GM12878 (cell line): ENCODE measurements at regions not wholly inside any gene's neighbourhood (a gene's known extent, or its start where the extent isn't known, plus 50 kb on each side); places are given as distances from the start of the nearest gene placed in this dataset.

Experiments used
- CHD1 ChIP-seq: IDR thresholded peaks from 2 replicates; pipeline ENCODE4 v1.6.1; 2012; ENCODE audit warnings: low read depth, low read length, improper control_type of control experiment
- EED ChIP-seq: sonication (generic); IDR thresholded peaks from 2 replicates; pipeline ENCODE4 v1.6.1; 2016; ENCODE audit warnings: antibody characterized with exemption, low read depth
- GABPA ChIP-seq: IDR thresholded peaks from 2 replicates; pipeline ENCODE4 v1.6.1; 2014; ENCODE audit warnings: antibody characterized with exemption, low read depth, mild to moderate bottlenecking, inconsistent platforms
- LARP7 ChIP-seq: fragments of 450-650 bp; IDR thresholded peaks from 2 replicates; pipeline ENCODE4 v1.6.1; 2017; ENCODE audit warnings: mild to moderate bottlenecking
- MXI1 ChIP-seq: fragments of 150-350 bp; IDR thresholded peaks from 2 replicates; pipeline ENCODE4 v1.6.1; 2011; ENCODE audit warnings: low read depth, mild to moderate bottlenecking, inconsistent platforms, low read length, improper control_type of control experiment
- SIX5 ChIP-seq: IDR thresholded peaks from 2 replicates; pipeline ENCODE4 v1.6.1; 2011; ENCODE audit warnings: mild to moderate bottlenecking, low read depth, low read length, moderate library complexity; ENCODE audit not compliant: severe bottlenecking
- ZNF687 ChIP-seq: fragments of 450-650 bp; IDR thresholded peaks from 2 replicates; pipeline ENCODE4 v1.6.1; 2017; ENCODE audit warnings: mild to moderate bottlenecking, moderate library complexity
- TF ChIP-seq, protein P1 (sequence below): fragments of 450-650 bp; IDR thresholded peaks from 2 replicates; pipeline ENCODE4 v1.6.1; 2018; ENCODE audit warnings: mild to moderate bottlenecking, low read depth, moderate library complexity; ENCODE audit not compliant: partially characterized antibody
- TF ChIP-seq, protein P2 (sequence below): fragments of 450-650 bp; IDR thresholded peaks from 2 replicates; pipeline ENCODE4 v1.6.1; 2016; ENCODE audit warnings: mild to moderate bottlenecking, moderate library complexity, borderline replicate concordance
- TF ChIP-seq, protein P3 (sequence below): fragments of 450-650 bp; IDR thresholded peaks from 2 replicates; pipeline ENCODE4 v1.6.1; 2016; ENCODE audit warnings: mild to moderate bottlenecking

DNA sequence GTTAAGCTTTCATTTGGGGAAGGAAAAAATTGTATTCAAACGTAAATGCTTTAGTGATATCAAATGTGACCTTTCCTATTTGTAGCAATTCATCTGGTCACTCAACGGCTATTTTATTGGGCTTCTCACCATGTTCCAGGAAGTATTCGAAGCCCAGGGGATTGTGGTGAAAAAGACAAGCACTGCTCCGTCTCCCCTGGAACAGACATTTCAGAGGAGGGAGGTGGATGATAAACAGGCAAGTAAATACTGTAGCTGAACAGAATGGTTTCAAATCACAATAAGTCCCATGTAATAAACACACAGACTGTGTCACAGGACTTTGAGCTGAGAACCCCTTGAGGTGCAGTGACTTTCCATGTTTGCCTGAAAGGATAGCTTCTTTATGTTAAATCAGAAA, 464.7 kb upstream of the HNRNPA3 start (continued):
- TF ChIP-seq GABPA: no peak
- no peak for TF ChIP-seq CHD1
- TF ChIP-seq SIX5: no peak
- TF ChIP-seq, protein P1, sequence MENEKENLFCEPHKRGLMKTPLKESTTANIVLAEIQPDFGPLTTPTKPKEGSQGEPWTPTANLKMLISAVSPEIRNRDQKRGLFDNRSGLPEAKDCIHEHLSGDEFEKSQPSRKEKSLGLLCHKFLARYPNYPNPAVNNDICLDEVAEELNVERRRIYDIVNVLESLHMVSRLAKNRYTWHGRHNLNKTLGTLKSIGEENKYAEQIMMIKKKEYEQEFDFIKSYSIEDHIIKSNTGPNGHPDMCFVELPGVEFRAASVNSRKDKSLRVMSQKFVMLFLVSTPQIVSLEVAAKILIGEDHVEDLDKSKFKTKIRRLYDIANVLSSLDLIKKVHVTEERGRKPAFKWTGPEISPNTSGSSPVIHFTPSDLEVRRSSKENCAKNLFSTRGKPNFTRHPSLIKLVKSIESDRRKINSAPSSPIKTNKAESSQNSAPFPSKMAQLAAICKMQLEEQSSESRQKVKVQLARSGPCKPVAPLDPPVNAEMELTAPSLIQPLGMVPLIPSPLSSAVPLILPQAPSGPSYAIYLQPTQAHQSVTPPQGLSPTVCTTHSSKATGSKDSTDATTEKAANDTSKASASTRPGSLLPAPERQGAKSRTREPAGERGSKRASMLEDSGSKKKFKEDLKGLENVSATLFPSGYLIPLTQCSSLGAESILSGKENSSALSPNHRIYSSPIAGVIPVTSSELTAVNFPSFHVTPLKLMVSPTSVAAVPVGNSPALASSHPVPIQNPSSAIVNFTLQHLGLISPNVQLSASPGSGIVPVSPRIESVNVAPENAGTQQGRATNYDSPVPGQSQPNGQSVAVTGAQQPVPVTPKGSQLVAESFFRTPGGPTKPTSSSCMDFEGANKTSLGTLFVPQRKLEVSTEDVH: no peak
- TF ChIP-seq, protein P2, sequence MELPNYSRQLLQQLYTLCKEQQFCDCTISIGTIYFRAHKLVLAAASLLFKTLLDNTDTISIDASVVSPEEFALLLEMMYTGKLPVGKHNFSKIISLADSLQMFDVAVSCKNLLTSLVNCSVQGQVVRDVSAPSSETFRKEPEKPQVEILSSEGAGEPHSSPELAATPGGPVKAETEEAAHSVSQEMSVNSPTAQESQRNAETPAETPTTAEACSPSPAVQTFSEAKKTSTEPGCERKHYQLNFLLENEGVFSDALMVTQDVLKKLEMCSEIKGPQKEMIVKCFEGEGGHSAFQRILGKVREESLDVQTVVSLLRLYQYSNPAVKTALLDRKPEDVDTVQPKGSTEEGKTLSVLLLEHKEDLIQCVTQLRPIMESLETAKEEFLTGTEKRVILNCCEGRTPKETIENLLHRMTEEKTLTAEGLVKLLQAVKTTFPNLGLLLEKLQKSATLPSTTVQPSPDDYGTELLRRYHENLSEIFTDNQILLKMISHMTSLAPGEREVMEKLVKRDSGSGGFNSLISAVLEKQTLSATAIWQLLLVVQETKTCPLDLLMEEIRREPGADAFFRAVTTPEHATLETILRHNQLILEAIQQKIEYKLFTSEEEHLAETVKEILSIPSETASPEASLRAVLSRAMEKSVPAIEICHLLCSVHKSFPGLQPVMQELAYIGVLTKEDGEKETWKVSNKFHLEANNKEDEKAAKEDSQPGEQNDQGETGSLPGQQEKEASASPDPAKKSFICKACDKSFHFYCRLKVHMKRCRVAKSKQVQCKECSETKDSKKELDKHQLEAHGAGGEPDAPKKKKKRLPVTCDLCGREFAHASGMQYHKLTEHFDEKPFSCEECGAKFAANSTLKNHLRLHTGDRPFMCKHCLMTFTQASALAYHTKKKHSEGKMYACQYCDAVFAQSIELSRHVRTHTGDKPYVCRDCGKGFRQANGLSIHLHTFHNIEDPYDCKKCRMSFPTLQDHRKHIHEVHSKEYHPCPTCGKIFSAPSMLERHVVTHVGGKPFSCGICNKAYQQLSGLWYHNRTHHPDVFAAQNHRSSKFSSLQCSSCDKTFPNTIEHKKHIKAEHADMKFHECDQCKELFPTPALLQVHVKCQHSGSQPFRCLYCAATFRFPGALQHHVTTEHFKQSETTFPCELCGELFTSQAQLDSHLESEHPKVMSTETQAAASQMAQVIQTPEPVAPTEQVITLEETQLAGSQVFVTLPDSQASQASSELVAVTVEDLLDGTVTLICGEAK: no peak
- TF ChIP-seq MXI1: no peak
- TF ChIP-seq LARP7: no peak
- TF ChIP-seq, protein P3, sequence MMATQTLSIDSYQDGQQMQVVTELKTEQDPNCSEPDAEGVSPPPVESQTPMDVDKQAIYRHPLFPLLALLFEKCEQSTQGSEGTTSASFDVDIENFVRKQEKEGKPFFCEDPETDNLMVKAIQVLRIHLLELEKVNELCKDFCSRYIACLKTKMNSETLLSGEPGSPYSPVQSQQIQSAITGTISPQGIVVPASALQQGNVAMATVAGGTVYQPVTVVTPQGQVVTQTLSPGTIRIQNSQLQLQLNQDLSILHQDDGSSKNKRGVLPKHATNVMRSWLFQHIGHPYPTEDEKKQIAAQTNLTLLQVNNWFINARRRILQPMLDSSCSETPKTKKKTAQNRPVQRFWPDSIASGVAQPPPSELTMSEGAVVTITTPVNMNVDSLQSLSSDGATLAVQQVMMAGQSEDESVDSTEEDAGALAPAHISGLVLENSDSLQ: no peak
- TF ChIP-seq ZNF687: no peak
- TF ChIP-seq EED: no peak
